Vagina (tissue), 2 donors: ENCODE measurements at regions not wholly inside any gene's neighbourhood (a gene's known extent, or its start where the extent isn't known, plus 50 kb on each side); places are given as distances from the start of the nearest gene placed in this dataset.

Experiments
- DNase-seq, 2 donors: peaks; one replicate each; pipeline ENCODE4 v3.0.0-alpha.2; 2017; ENCODE audit errors: extremely low spot score in 2 of 2
- H3K27ac ChIP-seq: fragments of 200-600 bp; sonication (generic); one replicate; pipeline ENCODE4 v1.5.1; 2019
- H3K27me3 ChIP-seq: fragments of 200-600 bp; sonication (generic); one replicate; pipeline ENCODE4 v1.5.1; 2019
- H3K36me3 ChIP-seq, 2 donors: fragments of 200-600 bp; sonication (generic); one replicate each; pipeline ENCODE4 v1.5.1; 2017 to 2019
- H3K4me1 ChIP-seq: fragments of 200-600 bp; sonication (generic); one replicate; pipeline ENCODE4 v1.5.1; 2019
- H3K4me3 ChIP-seq, 2 donors: fragments of 200-600 bp; sonication (generic); 1 replicate in 1 of 2; 2 replicates in 1 of 2; pipeline ENCODE4 v1.5.1; 2016 to 2019
- H3K9me3 ChIP-seq: fragments of 200-600 bp; sonication (generic); one replicate; pipeline ENCODE4 v1.5.1; 2019
- POLR2A ChIP-seq, 2 donors: fragments of 450-650 bp; IDR thresholded peaks; one replicate each; pipeline ENCODE4 v1.6.1; 2017; ENCODE audit warnings: antibody characterized with exemption in 2 of 2, mild to moderate bottlenecking in 2 of 2, moderate library complexity in 2 of 2
- POLR2AphosphoS5 ChIP-seq, 2 donors: sonication (generic); formaldehyde crosslinking; IDR thresholded peaks; one replicate each; pipeline ENCODE4 v1.9.0; 2017; ENCODE audit warnings: antibody characterized with exemption in 2 of 2, mild to moderate bottlenecking in 2 of 2, low read depth in 1 of 2; ENCODE audit not compliant: insufficient read depth in 1 of 2
- intact Hi-C: fragments of 100-400 bp; cut with DNase I; formaldehyde crosslinking; loops from one replicate; pipeline ENCODE4 v1.15.1; 2023
- TF ChIP-seq, protein P1 (sequence below), 3 experiments: fragments of 450-650 bp in 2 of 3; fragments of 200-600 bp in 1 of 3; sonication (generic) in 1 of 3; IDR thresholded peaks; one replicate each; pipeline ENCODE4 v1.5.1; 2017 to 2019; ENCODE audit warnings: antibody characterized with exemption in 3 of 3, mild to moderate bottlenecking in 2 of 3, moderate library complexity in 2 of 3

GRCh38 chr4:56286763-56287162, 100.5 kb downstream of the AASDH start:
- Histone ChIP-seq H3K27ac (no peak overlapping the region), H3K36me3 (no peaks in the 10 kb centered on the region), H3K4me1 (no peaks in the 10 kb centered on the region), H3K27me3 (no peaks in the 10 kb centered on the region), H3K9me3 (no peaks in the 10 kb centered on the region), H3K4me3 (no peak overlapping the region)
- DNase-seq, result no peak
- intact Hi-C loops, result no loop called here
- TF ChIP-seq POLR2A (IDR thresholded peaks at IDR 0.05) (no peak), POLR2AphosphoS5 (IDR thresholded peaks at IDR 0.05; ENCODE audit: insufficient read depth in 1 of 2, low read depth in 1 of 2) (no peak)
- TF ChIP-seq, protein P1, sequence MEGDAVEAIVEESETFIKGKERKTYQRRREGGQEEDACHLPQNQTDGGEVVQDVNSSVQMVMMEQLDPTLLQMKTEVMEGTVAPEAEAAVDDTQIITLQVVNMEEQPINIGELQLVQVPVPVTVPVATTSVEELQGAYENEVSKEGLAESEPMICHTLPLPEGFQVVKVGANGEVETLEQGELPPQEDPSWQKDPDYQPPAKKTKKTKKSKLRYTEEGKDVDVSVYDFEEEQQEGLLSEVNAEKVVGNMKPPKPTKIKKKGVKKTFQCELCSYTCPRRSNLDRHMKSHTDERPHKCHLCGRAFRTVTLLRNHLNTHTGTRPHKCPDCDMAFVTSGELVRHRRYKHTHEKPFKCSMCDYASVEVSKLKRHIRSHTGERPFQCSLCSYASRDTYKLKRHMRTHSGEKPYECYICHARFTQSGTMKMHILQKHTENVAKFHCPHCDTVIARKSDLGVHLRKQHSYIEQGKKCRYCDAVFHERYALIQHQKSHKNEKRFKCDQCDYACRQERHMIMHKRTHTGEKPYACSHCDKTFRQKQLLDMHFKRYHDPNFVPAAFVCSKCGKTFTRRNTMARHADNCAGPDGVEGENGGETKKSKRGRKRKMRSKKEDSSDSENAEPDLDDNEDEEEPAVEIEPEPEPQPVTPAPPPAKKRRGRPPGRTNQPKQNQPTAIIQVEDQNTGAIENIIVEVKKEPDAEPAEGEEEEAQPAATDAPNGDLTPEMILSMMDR (IDR thresholded peaks at IDR 0.05), result no peak

DNA sequence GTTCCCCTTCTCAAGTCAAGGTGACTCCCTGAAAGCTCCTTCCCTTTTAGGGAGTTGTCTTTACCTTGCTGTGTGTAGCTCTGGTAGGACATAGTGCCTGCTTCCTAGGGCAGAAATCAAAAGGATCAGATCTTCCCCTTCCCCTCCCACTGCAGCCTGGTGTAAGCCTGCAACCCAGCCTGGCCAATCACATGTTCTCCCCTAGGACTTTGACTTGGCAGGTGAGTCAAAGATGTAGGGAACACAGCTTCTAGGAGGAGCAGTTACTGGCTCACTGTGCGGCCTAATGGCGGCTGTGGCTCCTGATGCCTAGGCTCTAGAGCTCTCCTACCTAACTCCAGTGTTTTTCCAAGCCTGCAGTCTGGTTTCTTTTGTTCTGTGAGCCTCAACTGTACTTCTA, 103.9 kb downstream of the AASDH start:
- Histone ChIP-seq H3K4me1 (no peaks in the 10 kb centered on the region), H3K4me3 (no peak overlapping the region), H3K9me3 (no peaks in the 10 kb centered on the region), H3K36me3 (no peaks in the 10 kb centered on the region), H3K27me3 (no peaks in the 10 kb centered on the region), H3K27ac (no peak overlapping the region)
- no peak for TF ChIP-seq POLR2AphosphoS5 (IDR thresholded peaks at IDR 0.05; ENCODE audit: insufficient read depth in 1 of 2, low read depth in 1 of 2)
- TF ChIP-seq, protein P1 (IDR thresholded peaks at IDR 0.05), result no peak
- TF ChIP-seq POLR2A (IDR thresholded peaks at IDR 0.05), result no peak
- no peak for DNase-seq
- intact Hi-C loops, result no loop called here

GRCh38 chr4:56282004-56282403, 105.3 kb downstream of the AASDH start:
- no peak for DNase-seq
- TF ChIP-seq, protein P1 (IDR thresholded peaks at IDR 0.05), result no peak
- H3K4me1 ChIP-seq, result no peaks in the 10 kb centered on the region
- H3K4me3 ChIP-seq, result no peak overlapping the region
- H3K27me3 ChIP-seq, result no peaks in the 10 kb centered on the region
- no peaks in the 10 kb centered on the region for H3K9me3 ChIP-seq
- H3K27ac ChIP-seq, result no peak overlapping the region
- intact Hi-C loops, result no loop called here
- H3K36me3 ChIP-seq, result no peaks in the 10 kb centered on the region

DNA sequence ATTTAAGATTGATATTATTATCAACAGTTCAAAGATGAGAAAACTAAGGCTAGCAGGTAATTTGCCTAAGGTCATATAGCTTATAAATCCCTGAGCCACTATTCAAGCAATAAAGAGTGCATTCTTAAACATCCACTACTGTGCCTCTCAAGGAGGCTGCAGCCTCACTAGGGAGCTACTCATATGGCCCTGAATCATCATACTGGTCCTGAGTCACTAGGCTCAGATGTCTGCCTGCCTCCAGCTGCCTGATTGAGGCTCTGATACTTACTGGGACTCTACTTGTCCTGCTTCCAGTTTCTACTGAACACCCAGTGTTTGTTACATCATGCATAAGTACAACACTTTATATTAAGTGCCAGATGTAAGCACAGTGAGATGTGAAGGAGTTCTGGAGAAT, 110.7 kb downstream of the AASDH start:
- Histone ChIP-seq H3K36me3 (no peaks in the 10 kb centered on the region), H3K27ac (no peak overlapping the region), H3K27me3 (no peaks in the 10 kb centered on the region), H3K9me3 (no peaks in the 10 kb centered on the region), H3K4me3 (no peak overlapping the region), H3K4me1 (no peaks in the 10 kb centered on the region)
- intact Hi-C loops, result no loop called here
- no peak for DNase-seq
- TF ChIP-seq POLR2A (IDR thresholded peaks at IDR 0.05), result no peak
- TF ChIP-seq POLR2AphosphoS5 (IDR thresholded peaks at IDR 0.05; ENCODE audit: insufficient read depth in 1 of 2, low read depth in 1 of 2), result no peak
- TF ChIP-seq, protein P1 (IDR thresholded peaks at IDR 0.05), result no peak

- Histone ChIP-seq H3K36me3 (no peaks in the 10 kb centered on the region), H3K9me3 (no peaks in the 10 kb centered on the region), H3K4me3 (no peak overlapping the region), H3K27me3 (no peaks in the 10 kb centered on the region), H3K27ac (no peak overlapping the region), H3K4me1 (no peaks in the 10 kb centered on the region)
- DNase-seq, result peak in 1 of 2 donors; percentile 4
- intact Hi-C loops, result no loop called here
- TF ChIP-seq POLR2AphosphoS5 (IDR thresholded peaks at IDR 0.05; ENCODE audit: insufficient read depth in 1 of 2, low read depth in 1 of 2) (no peak), POLR2A (IDR thresholded peaks at IDR 0.05) (no peak)
- TF ChIP-seq, protein P1 (IDR thresholded peaks at IDR 0.05), result no peak
These were observed 113.9 kb downstream of the AASDH start for GRCh38 chr4:56273391-56273790.
